NCI-H460 (cell line): ENCODE measurements at regions not wholly inside any gene's neighbourhood (a gene's known extent, or its start where the extent isn't known, plus 50 kb on each side); places are given as distances from the start of the nearest gene placed in this dataset.

Experiments used
- DNase-seq: peaks from one replicate; pipeline ENCODE4 v3.0.0-alpha.2; 2016; ENCODE audit warnings: low read depth; ENCODE audit errors: extremely low read depth

DNA sequence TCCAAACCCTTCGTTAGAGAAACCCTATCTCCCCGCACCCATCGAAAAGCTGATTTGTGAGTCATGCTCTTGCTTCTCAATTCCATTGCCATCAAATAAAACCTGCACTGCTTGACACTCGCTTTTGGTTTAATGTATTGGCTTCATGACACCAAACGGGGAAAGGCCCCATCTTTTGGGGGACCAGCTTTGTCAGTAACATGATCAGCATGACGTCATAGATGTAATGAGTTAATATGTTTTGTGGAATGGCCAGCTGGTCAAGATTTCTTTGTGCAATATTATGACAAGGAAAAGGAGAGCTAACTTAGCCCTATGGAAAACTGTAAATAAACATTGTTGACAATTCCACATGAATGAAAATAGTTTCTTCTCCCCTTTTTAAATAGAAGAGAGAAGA, 1260.5 kb upstream of the CELF2 start:
- no peak for DNase-seq

DNA sequence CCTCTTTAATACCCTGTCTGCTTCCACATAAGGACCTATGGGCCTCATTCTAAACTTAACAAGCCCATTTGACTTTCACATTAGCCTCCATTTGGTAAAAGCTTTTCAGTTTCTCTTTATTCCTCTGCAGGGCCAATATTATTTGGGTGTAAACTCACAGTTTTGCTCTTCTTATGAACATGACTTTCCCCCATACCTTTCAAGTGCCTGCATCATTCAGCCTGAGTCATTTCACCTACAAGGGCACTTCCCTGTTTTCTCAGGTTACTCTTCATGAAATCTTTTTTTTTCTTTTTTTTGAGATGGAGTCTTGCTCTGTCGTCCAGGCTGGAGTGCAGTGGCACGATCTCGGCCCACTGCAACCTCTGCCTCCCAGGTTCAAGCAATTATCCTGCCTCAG, 1258.1 kb upstream of the CELF2 start:
- no peak for DNase-seq

DNA sequence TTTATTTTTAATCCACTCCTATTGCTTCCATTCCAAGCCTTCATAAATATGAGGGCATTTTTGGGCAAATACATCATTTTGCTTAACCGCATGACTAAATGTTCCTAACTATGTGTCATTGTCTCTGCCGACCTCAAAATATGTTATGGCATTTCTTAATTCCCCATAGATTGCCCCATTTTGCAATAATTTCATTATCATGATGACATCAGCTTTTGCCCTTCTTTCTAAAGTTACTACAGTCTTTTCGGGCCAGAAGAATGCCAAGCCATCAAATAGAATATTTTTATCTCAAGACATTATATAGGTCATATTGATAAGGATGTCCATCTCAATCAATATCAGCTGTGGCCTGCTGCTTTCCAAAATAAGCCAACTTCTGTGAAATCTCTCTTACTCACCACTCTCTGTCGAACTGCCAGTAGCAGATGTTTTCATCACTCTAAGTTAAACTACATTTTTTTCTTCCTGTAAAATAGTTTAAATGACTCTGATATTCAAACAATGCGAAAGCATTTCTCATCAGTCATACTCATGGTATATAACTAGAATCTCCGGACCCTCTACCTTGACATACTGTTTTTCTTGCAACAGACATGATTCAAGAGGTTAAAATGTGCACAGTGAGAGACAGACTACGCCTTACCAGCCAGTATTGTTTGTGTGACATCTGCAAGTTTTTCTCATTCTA, 1254.6 kb upstream of the CELF2 start:
- no peak for DNase-seq

DNA sequence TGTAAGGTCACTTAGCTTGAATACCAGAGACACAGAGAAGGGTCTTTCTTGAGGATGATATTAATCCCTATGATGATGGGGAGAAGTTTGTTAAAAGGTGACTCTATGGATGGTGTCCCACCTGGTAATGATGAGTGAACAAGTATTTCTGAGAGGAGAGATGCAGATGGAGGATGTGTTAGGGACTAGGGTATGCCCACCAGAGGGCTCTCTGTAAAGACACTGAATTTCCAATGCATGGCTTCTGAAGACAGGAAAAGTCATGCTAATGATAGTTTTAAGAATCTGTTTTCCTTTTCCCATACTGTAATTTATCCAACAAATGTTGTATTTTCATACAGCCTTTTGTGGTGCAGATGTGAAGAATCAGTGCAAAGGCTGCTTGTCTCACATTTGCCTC, 1250.9 kb upstream of the CELF2 start:
- no peak for DNase-seq

DNA sequence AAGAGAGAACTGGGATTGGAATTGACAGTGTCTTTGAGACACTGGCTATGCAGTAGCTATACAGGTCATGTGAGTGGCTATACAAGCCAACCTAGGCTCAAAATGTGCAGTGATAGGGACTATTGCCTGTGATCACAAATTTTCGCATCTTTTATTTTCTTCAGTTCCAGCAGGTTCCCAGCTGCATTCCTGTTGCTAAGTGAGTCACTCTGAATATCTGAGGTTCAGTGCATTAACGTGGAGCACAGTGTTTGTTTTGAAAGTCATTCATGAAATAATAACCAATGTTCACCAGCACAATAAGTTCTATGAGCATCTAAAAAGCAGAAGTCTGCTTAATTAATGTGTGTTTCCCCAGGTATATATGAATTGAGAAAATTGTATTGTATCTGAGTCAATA, 1236.0 kb upstream of the CELF2 start:
- no peak for DNase-seq

DNA sequence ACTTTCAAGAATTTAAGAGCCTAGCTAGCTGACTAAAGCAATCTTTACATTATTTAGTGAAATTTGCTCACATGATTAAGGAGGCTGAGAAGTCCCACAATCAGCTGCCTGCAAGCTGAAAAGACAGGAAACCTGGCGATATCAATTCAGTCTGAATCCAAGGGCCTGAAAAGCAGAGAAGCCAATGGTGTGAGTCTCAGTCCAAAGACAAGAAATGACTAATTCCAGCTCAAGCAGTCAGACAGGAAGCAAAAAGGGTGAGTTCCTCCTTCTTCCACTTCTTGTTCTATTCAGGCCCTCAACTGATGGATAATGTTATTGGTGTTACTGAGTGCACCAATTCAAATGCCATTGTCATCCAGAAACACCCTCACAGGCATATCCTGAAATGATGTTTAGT, 1231.6 kb upstream of the CELF2 start:
- DNase-seq: no peak

DNA sequence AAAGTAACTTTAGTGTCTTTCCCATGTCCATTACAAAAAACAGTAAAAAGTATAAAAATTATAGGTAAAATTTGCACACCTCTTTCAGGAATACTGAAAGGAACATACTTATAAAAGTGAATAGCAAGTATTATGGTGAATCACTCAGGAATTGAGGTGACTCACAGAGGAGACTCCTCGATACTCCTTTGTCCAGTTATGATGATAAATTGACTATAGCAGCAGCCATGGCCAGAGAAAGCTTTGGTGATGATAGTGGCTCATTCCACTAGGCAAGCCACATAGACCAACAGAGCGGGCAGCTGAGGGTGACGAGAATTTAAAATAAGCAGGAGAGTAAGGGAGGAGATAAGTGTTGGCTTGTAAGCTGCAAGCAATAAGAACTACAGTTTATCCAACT, 1231.1 kb upstream of the CELF2 start:
- DNase-seq: no peak

DNA sequence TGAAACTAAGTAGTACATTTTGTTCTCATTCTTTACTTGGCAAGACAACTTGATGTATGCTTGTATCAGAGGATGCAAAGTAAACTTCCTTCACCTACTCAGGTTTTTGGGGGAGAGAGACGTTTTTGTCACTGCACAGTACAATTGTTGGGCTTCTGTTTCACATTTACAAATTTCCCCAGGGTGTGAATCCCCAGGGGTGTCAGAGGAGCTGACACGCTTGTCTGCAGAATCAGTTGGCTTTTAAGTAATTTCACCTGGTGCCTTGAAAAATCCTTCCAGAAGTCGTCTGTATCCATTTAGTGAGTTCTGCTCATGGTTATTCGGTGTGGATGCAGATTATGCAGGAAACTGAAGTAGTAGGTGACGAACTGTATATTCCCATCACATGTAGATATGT, 1227.7 kb upstream of the CELF2 start:
- DNase-seq: no peak

DNA sequence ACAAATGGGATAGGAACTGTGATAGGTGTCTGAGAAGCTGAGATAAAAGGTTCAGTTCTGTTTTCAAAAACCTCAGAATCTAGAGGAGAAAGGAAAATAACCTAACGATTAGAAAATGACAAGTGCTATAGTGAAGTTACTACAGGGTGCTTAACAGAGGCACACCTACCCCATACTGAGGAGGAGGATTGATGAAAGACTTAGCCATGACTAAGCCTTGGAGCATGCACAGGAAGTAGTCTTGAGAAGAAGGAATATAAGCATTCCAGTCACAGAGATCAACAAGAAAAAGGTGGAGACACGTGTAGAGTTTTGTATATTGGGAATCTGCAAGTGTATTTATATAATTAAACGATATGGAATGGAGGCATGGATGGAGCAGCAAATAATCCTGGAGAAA, 1225.5 kb upstream of the CELF2 start:
- no peak for DNase-seq

DNA sequence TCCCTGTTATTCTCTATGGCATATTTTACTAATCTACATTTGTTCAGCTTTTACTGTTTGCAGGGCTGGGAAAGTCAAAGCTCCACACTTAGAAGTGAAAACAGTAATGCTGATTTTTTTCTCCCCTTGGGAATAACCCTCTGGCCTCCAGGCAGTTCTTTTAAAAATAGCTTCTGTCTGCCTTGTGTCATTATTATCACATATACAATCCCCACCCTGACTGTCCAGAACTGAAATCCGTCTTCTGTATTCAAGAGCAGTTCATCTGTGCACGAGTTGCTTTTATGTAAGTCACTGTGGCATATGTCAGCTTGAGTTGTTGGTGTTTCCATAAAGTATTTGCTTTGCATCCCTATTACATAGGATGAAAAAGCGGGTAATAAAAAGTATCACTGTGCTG, 1221.1 kb upstream of the CELF2 start:
- DNase-seq: no peak

DNA sequence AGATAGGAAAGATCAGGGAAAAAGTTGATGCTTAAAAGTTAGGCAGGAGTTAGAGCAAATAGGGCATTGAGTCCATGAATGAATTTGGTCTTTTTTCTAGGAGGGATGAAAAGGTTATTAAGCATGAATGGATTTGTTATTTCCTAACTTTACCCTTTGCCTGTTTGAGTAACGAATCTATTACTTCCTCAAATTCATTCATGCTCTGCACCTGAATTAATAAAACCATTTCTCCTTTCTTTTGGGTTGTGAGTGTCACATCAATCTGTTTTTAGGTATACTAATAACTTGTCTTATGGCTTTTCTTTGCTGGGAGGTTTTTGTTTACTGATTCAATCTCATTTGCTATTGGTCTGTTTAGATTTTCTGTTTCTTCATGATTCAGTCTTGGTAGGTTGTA, 1217.7 kb upstream of the CELF2 start:
- DNase-seq: no peak

DNA sequence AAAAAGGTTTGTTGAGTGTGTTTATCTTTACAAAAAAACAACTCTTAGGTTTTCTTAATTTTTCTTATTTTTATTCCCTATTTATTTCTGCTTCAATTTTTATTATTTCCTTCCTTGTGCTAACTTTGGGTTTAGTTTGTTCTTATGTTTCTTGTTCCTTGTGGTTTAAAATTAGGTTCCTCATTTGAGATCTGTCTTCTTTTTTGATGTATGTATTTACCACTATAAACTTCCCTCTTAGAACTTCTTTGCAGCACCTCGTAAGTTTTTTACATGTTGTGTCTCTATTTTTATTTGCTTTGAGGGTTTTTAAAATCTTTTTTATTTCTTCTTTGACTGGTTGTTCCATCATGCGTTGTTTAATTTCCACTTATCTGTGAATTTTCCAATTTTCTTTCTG, 1217.1 kb upstream of the CELF2 start:
- no peak for DNase-seq

DNA sequence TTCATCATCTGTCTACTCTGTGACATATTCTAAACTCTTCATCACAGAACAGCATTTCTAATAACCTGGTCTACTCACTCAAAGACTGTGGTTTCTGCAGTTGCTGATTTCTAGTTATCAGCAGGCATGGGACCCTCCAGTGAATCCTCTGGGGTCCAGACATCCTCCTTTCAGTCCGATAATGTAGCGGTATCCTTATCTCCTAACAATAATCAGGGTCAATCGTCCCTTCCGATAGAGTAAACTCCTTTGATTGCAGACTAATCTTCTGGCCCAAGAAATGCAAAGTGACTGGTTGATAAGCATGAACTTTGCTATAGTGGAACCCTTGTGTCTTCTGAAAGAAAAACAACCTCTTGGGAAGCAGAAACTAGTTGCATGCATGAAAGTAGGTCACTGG, 1209.8 kb upstream of the CELF2 start:
- DNase-seq: no peak

DNA sequence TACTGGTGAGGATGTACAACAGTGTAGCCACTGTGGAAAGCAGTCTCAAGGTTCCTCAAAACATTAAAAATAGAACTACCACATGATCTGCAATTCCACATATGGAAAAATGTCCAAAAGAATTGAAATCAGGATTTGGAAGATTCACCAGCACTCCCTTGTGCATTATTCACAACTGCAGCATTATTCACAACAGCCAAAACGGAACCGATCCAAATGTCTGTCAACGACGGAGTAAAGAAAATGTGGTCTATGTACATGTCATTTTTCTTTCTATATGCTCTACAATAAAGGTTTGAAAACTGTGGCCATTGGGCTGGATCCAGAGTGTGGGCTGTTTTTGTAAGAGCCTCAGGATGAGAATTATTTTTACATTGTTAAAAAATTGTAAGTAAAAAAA, 1206.1 kb upstream of the CELF2 start:
- DNase-seq: no peak

DNA sequence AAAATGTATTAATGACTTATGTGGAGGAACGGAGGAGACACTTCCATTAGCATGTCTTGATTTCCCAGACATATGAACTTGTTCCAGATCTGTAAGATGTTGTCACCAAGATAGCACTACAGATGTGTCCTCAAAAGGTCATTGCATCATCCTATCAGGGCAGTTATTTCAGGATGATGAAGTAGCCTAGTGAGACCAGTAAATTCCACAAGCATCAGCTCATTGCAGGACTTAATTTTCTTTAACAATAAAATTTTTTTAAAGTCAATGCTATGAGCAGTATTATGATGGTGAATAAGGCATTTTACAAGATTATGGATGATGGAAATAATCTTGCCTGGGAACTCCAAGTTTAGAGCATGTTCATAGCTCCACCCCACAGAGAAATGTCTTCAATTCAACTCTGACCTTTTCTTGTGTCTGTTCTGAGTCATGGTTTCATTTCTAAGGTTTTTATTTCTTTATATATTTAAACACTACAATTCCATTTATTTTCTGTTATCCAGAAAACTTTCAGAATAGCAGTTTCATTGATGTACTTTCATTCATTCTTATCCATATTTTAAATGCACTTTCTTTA, 1203.3 kb upstream of the CELF2 start:
- no peak for DNase-seq

DNA sequence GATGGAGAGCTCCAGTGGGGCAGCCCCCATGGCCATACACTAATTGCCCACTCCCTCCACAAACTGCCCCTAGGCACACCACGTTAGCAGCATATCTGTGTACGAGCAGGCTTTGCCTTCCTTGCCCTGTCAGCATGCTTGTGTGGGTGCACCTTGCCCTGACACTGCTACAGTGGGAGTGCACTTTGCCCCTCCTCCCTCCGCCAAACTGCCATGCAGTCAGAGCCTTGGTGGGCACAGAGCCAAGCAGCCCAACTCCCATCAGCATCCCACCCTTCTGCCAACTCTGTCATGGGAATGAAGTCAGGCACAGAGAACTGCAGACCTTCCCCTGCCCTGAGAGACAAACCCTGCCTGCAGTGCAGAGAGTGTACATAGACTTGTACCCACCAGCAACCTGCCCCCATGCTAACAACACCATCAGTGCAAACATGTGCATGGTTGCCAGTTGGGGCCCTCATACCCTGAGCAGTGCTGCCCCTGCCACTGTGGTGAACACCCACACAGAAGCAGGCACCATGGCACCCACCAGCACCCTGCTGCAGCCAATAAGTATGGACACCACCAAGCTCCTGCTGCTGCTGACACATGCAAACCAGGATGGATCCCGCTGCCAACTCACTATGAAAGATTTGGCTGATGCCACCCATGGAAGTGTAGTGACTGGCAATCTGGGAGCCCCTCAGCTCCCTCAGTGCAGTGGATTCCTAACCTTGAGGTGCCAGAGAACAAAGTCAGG, 1197.7 kb upstream of the CELF2 start:
- DNase-seq: no peak

DNA sequence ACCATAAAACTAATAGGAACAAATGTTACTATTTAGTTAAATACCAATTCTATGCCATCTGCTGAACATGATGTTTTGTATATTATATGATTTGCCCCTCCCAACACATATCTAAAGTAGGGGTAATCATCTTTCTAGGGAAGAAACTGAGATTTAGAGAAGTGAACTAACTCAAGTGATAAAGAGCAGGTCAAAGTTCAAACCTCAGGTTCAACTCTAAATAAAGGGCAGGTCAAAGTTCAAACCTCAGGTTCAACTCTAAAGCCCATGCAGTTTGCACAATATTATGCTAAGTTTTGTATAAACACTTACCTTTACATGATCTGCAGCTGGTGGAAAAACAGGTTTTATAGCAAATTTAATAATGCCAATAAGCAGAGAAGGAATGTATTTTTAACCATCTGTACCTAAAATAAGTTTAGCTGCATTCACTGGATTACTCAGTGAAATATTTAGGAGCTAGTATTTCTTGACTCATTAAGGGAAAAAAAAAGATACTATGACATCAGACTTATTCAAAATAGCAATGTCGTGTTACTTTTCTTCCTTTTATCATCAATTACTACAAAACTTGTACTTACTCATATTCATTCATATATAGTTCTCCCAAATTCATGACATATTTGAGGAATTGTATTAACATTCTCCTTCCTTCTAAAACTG, 1194.3 kb upstream of the CELF2 start:
- no peak for DNase-seq

DNA sequence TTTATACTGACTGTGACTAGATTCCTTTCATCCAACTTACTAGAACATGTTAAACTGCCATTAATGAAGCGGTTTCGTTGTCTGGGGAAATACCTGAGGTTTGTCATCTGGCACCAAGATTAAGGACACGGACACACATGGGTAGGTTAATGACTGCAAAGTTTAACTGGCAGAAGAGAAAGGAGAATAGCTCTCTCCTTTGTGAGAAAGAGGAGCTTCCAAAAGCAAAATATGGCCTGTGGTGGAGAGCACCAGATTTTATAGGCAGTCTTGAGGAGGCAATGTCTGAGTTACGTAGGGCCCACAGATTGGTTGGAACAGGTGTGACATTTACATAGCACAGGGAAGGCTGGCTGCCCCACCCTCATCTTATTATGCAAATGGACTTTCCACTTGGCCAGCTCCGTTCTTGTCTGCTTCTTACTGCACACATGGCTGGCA, 1193.0 kb upstream of the CELF2 start:
- no peak for DNase-seq

DNA sequence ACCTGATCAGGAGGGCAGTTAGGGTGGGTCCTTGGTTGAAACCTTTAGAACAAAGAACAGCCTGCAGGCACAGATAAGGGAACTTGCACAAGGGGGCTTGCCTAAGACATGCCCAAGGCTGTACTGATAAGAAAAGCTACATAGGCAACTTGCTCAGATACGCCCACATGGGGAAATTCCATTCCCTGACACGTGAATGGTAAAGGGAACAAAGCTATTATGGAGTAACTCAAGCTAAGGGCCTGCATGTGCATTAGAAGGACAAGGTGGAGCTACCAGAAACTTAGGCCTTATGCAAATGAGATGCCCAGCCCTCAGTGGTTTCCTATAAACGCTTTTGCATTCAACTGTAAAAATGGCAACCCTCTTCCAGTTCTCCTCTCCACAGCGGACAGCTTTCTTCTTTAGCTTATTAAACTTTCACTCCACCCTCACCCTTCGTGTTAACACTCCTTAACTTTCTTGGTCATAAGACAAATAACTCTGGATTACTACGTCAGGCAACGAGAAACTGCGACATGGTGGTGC, 1192.1 kb upstream of the CELF2 start:
- no peak for DNase-seq

DNA sequence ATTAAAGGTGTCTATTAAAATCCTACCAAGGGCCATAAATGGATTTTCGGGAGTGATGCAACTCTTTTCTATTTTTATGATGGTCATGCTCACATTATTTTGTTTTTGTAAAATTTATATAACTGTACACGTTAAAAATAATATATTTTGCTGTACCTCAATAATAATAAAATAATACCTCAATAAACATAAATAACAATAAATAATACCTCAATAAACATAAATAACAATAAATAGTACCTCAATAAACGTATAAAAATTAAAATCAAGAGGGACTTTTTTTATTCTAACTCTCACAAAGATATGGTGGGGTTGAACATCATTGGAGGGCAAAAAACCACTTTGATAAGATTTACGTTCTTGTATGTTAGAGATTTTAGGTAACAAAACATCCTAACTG, 1189.6 kb upstream of the CELF2 start:
- no peak for DNase-seq

DNA sequence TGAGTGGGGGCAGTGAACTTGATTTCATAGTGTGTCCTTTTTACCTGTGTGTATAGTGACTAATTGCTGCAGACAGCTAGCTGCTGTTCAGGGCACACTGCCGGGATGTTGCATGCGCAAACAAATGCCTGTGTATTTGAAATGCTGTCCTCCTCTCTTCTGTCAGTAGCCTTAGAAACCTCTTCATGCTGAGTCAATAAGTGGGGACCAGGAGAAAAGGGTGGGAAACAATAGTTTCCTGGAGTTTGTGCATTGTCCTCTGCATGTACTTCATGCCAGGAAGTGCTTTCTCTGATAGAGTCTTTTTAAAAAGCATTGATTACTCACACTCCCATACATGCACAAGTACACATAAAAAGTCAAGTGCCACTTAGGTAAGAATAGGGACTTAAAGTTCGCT, 1183.7 kb upstream of the CELF2 start:
- no peak for DNase-seq

DNA sequence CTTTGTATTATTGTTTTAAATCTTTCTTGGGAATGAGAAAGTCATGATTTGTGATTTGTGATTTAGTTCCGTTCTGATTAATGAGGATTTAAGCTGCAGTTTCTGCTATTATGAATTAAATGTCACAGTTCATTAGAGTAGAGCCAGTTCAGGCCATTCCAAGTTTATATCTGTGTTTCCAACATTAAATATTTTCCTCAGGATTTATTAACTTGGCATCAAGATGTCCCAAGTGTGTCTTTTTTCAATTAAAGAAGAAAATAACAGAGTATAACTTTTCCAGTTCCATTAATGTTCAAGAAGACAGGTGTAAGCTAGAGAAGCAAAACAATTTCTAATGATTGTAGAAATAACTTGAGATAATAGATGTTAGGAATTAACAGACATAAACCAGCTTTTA, 1183.2 kb upstream of the CELF2 start:
- DNase-seq: no peak
